OCI-LY7 (cell line): ENCODE measurements at regions not wholly inside any gene's neighbourhood (a gene's known extent, or its start where the extent isn't known, plus 50 kb on each side); places are given as distances from the start of the nearest gene placed in this dataset.

Source experiments
- BruUV-seq: library from RNA; stranded (reverse); fragments of 400-500 nt; replicated peaks from 2 replicates; lab custom pipeline; 2021; lab: Mats Ljungman, UMichigan
- CTCF ChIA-PET: fragments of 300-600 bp; sonication (Branson Sonifier 250); formaldehyde crosslinking; loops from one replicate; lab custom pipeline; 2022; ENCODE audit warnings: antibody characterized with exemption; ENCODE audit not compliant: unreplicated experiment; lab: Charles Lee
- POLR2A ChIA-PET: fragments of 300-600 bp; sonication (Branson Sonifier 250); formaldehyde crosslinking; loops from one replicate; lab custom pipeline; 2022; ENCODE audit warnings: antibody characterized with exemption; lab: Charles Lee
- DNase-seq: peaks from one replicate; pipeline ENCODE4 v3.0.0-alpha.2; 2015; ENCODE audit warnings: low spot score
- H2AFZ ChIP-seq: fragments of 200-600 bp; sonication (generic), shearing (Covaris generic); 2 replicates; pipeline ENCODE4 v1.6.1; 2014; ENCODE audit warnings: mild to moderate bottlenecking, antibody characterized with exemption, low read length, moderate library complexity
- H3K27ac ChIP-seq: fragments of 200-600 bp; sonication (generic); 2 replicates; pipeline ENCODE4 v1.5.1; 2014; ENCODE audit warnings: mixed run types, low read depth, mild to moderate bottlenecking, moderate library complexity, low read length, inconsistent platforms; ENCODE audit not compliant: poor library complexity, severe bottlenecking
- H3K36me3 ChIP-seq: fragments of 200-600 bp; sonication (generic); 2 replicates; pipeline ENCODE4 v1.6.1; 2014; ENCODE audit warnings: mild to moderate bottlenecking, antibody characterized with exemption, low read length, moderate library complexity, mixed read lengths; ENCODE audit not compliant: insufficient read depth
- H3K4me1 ChIP-seq: fragments of 200-600 bp; sonication (generic); 2 replicates; pipeline ENCODE4 v1.5.1; 2014; ENCODE audit warnings: mild to moderate bottlenecking, low read length; ENCODE audit not compliant: insufficient read depth, poor library complexity, severe bottlenecking
- H3K4me2 ChIP-seq: fragments of 200-600 bp; sonication (generic); 2 replicates; pipeline ENCODE4 v1.6.1; 2014; ENCODE audit warnings: mild to moderate bottlenecking, low read length
- H3K4me3 ChIP-seq: fragments of 200-600 bp; sonication (generic); 2 replicates; pipeline ENCODE4 v1.5.1; 2014; ENCODE audit warnings: mild to moderate bottlenecking, low read depth, low read length; ENCODE audit not compliant: poor library complexity, severe bottlenecking
- H3K79me2 ChIP-seq: fragments of 200-600 bp; sonication (generic); 2 replicates; pipeline ENCODE4 v1.6.1; 2016; ENCODE audit warnings: low read depth, mild to moderate bottlenecking, low read length, moderate library complexity, mixed read lengths; ENCODE audit not compliant: insufficient read depth
- H3K9me2 ChIP-seq: fragments of 200-600 bp; sonication (generic); 2 replicates; pipeline ENCODE4 v1.6.1; 2016; ENCODE audit warnings: mild to moderate bottlenecking, low read length, mixed read lengths; ENCODE audit not compliant: insufficient read depth
- H3K9me3 ChIP-seq: fragments of 200-600 bp; sonication (generic); 2 replicates; pipeline ENCODE4 v1.6.1; 2014; ENCODE audit warnings: mild to moderate bottlenecking, mixed run types, low read length, mixed read lengths
- H4K20me1 ChIP-seq: fragments of 200-600 bp; sonication (generic); 2 replicates; pipeline ENCODE4 v1.6.1; 2014; ENCODE audit warnings: mild to moderate bottlenecking, antibody characterized with exemption, low read length, moderate library complexity, mixed read lengths; ENCODE audit not compliant: insufficient read depth
- CTCF ChIP-seq: fragments of 200-600 bp; sonication (generic); conservative IDR thresholded peaks from 2 replicates; pipeline ENCODE4 v1.5.1; 2014; ENCODE audit warnings: mild to moderate bottlenecking, antibody characterized with exemption, low read length, moderate library complexity, mixed read lengths
- EZH2phosphoT487 ChIP-seq: fragments of 200-600 bp; sonication (generic); IDR thresholded peaks from 2 replicates; pipeline ENCODE4 v1.6.1; 2018; ENCODE audit warnings: low read depth, borderline replicate concordance, mild to moderate bottlenecking, mixed run types, antibody characterized with exemption, low read length, moderate library complexity, mixed read lengths
- intact Hi-C: fragments of 100-400 bp; cut with micrococcal nuclease; formaldehyde crosslinking; loops from one replicate; pipeline ENCODE4 v1.10.0; 2022; ENCODE audit not compliant: unreplicated experiment

GRCh38 chr2:7552825-7553570 lies 635.8 kb downstream of the RNF144A start:
- Histone ChIP-seq H3K4me1 (peaks cover 6% of the 10 kb centered on the region), H3K4me3 (no peak overlapping the region), H3K79me2 (no peaks in the 10 kb centered on the region), H4K20me1 (no peaks in the 10 kb centered on the region), H2AFZ (peak overlapping the region; percentile 61), H3K9me3 (no peaks in the 10 kb centered on the region), H3K36me3 (no peaks in the 10 kb centered on the region), H3K27ac (no peak overlapping the region), H3K9me2 (no peaks in the 10 kb centered on the region), H3K4me2 (no peak overlapping the region)
- DNase-seq: no peak
- TF ChIP-seq CTCF (no peak), EZH2phosphoT487 (no peak)
- intact Hi-C loops: no loop called here
- no TSS peak for BruUV-seq
- ChIA-PET CTCF (no interaction called here), POLR2A (interaction anchor here (0.6 kb wide), 1 partner anchor 10 kb away, joined by 4 read pairs; no protein-coding TSS in a partner anchor)

GRCh38 chr2:7555260-7555659 lies 638.0 kb downstream of the RNF144A start:
- Histone ChIP-seq H3K4me2 (no peak overlapping the region), H3K9me3 (no peaks in the 10 kb centered on the region), H4K20me1 (no peaks in the 10 kb centered on the region), H3K4me1 (no peaks in the 10 kb centered on the region), H3K36me3 (no peaks in the 10 kb centered on the region), H2AFZ (no peak overlapping the region), H3K79me2 (no peaks in the 10 kb centered on the region), H3K27ac (no peak overlapping the region), H3K4me3 (no peak overlapping the region), H3K9me2 (no peaks in the 10 kb centered on the region)
- no TSS peak for BruUV-seq
- intact Hi-C loops: no loop called here
- no peak for DNase-seq
- ChIA-PET CTCF (no interaction called here), POLR2A (interaction anchor here (0.5 to 0.9 kb wide), 3 partner anchors 17 to 738 kb away, joined by 3 to 5 read pairs (median 3); no protein-coding TSS in a partner anchor)
- TF ChIP-seq EZH2phosphoT487 (no peak), CTCF (no peak)

GRCh38 chr2:7557376-7557775 lies 640.2 kb downstream of the RNF144A start:
- ChIA-PET POLR2A (interaction anchor here (1.6 to 1.9 kb wide), 2 partner anchors 8 to 10 kb away, joined by 6 to 8 read pairs; no protein-coding TSS in a partner anchor), CTCF (interaction anchor here (0.5 kb wide), 1 partner anchor 580 kb away, joined by 3 read pairs; no protein-coding TSS in a partner anchor)
- H3K4me1 ChIP-seq: no peaks in the 10 kb centered on the region
- TF ChIP-seq CTCF: no peak
- no peak for TF ChIP-seq EZH2phosphoT487
- H2AFZ ChIP-seq: no peak overlapping the region
- no TSS peak for BruUV-seq
- no peaks in the 10 kb centered on the region for H3K9me2 ChIP-seq
- no peak overlapping the region for H3K4me2 ChIP-seq
- no peak for DNase-seq
- H3K4me3 ChIP-seq: no peak overlapping the region
- no peaks in the 10 kb centered on the region for H3K9me3 ChIP-seq
- H4K20me1 ChIP-seq: no peaks in the 10 kb centered on the region
- intact Hi-C loops: no loop called here
- no peaks in the 10 kb centered on the region for H3K36me3 ChIP-seq
- no peaks in the 10 kb centered on the region for H3K79me2 ChIP-seq
- no peak overlapping the region for H3K27ac ChIP-seq
